GM21529 (cell line): ENCODE measurements at regions not wholly inside any gene's neighbourhood (a gene's known extent, or its start where the extent isn't known, plus 50 kb on each side); places are given as distances from the start of the nearest gene placed in this dataset.
A peak's percentile ranks its signal among the peaks of the same experiment; 100 is the strongest.

ENCODE experiments used
- ATAC-seq: cut with Tn5 transposase; IDR thresholded peaks from one replicate; pipeline ENCODE4 v1.9.1; 2021; ENCODE audit not compliant: unreplicated experiment

DNA sequence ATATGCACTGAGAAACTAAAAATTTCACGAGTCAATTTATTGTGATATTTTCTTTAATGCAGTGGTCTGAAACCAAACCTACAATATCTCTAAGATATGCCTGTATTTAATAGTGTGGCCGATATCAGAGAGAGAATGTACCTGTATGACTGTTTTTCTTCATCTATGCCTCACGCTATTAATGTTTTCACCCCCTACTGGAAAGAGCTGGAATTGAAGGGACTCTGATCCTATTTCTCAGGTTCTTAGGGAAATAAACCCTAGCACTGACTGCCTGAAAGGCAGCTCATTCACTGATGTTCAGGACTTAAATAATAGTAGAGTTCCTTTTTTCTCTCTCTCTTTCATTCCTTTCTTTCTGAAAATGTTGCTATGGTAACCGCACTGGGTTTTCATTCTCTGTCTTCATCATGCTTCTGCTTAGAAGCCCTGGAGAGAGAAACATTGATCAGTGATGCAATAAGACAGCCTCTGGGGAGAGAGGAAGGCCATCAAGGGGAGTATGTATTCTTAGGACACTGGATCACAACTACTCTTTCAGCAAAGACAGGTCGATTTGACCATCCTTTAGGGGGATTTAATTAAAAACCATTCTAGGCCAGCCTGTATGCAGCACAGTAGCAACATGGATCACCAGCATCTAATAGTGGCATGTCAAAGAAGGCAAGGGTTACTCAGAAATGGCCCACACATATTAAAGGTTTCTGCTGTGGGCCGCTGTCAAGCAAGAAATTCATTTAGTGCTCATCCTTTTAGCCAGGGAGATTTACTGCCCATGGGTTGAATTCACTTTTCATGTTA, 1135.7 kb downstream of the IGSF11 start:
- ATAC-seq = peak; percentile 86

DNA sequence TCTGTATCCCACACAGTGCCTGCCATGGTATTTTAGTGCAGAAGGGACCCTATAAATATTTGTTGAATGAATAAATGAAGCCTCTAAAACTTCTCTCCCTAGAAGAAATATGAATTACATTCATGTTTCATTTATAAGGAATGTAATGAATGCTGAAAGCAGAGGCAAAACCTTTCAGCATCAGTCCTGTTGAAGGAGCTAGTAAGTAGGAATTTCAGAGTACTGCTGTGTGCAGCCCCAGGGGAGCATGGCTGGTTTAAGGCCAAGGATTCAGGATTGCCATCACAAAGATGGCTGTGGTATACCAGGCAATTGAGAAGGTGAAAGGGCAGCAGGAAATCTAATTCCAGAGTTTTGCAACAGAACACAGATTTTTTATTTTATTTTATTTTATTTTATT, 1131.4 kb downstream of the IGSF11 start:
- no peak for ATAC-seq

DNA sequence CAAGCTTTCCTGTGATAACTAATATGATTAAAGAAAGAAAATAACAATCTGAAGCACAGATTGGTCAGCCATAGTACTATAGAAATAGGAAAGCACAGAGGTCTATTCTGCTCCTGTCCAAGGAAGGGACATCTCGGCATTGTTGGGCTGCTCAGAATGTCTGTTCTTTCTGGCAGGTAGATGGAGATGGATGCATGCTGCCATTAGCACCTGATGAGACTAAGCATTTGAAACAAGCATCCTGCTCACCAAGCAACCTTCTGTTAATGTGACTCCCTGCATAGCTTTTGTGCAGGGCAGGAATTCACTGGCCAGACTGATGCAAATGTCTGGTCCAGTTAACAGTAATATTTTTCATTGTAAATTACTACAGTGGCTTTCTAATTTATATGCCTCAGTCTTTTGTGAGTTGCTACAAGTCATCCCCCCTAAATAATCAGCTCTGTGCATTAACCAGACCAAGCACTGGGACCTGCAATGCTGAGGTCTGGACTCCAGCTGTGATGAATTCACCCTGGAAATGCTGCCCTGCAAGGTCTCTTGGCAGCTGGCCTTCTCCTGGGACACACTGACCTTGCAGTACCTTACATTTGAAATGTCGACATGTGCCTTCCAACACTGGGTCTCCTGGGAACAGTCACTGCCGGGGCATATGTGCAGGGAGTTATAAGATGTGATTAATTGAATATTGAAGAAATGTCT, 1123.7 kb downstream of the IGSF11 start:
- no peak for ATAC-seq

DNA sequence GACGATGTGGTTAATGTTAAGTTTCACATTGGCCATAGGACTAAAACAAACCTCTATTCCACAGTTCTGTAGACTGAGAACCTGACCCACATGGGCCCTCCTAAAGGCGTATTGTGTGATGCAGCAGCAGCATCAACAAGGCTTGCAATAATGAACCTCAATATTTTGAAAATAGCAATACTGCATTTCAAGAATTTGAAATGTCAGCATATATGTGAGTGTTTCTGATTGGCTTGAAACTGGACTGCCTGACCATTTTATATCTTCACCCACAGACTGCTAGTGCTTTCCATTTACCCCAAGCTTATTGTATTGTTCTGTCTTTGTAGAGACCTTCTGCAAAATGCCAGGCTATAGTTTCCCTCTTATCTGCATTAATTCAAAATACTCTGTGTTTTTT, 1122.3 kb downstream of the IGSF11 start:
- no peak for ATAC-seq

DNA sequence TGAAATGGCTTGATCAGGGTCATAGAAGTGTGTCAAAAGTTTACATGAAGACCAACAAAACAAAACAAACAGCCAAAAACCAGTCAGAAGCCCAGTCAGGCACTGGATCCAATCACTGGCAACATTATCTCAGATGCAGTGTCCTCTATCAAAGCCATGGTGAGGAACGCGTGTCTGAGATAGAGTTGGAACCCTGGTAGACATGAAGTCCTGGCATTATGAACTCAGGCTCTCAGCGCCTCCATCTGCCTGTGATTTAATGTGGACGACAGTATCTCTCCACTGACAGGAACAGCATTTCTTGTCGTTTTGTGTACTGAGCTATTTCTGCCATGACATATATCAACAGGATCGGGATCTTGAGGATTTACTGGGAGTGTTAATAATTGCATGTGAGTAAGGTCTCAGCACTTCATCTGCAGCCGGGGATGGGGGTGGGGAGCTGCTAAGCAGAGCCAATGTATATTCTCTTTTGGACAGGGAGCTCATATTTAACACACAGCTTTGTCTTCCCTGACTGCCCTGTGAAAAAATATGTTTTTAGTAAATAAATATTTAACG, 1120.0 kb downstream of the IGSF11 start:
- no peak for ATAC-seq

DNA sequence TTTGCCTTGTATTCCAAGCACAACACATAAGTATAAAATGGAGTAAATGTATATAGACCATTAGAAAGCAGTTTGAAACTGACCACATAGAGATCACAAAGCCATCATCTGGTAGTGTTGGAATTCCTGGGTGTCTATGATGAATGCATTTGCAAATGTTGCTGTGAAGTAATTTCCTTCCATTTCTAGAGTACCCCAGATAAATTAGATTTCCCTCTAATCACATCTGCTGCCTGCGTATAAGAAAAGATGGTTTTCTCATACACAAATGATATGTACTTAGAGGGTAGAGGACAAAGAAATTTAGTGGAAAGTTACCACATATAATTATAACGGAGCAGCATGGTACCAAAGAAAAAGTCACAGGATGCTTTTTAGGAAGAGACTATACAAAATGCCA, 1117.8 kb downstream of the IGSF11 start:
- no peak for ATAC-seq

DNA sequence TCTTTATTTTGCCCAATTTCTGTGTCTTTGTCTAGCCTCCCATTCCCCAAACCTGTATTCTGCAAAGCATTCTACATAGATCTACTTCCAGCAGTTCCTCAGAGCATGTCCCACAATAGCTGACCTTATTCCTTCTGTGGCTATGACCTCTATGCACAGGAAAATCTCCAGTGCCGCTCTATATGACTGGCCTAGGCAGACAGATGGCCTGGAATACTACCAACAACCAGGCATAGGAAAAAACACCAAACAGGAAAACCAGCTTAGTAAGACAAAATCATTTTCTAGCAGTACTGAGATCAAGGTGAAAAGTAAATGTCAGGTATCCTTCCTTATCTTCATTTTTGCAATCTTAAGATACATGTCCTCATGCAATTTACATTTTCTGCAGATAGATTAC, 1115.0 kb downstream of the IGSF11 start:
- no peak for ATAC-seq

DNA sequence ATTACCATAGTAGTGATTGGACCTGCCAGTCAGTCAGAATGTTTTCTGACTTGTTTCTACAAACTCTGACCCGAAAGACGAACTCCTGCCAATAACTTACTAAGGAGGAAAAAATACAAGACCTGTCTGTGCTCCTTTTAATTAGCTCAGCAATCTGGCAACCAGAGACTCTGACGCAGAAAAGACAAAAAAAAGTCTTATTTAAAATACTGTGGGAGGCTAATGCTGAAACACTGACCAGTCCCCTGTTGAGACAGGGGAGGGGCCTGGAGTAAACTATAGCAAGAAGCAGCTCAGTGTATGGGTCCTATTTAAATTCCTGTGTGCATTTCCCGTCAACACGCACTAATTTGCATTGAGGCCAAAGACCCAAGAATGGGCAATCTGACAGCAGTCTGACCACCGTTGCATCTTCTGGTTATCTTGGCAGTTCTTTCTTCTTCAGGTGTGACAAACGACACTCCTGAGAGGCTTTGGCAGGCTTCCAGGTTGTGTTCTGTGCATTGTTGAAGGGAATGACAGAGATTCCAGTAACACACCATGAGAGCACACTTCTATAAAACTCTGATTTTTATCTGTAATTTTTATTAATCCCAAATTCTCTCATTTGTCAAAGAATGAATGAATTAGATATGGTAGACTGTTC, 1114.3 kb downstream of the IGSF11 start:
- ATAC-seq = no peak

DNA sequence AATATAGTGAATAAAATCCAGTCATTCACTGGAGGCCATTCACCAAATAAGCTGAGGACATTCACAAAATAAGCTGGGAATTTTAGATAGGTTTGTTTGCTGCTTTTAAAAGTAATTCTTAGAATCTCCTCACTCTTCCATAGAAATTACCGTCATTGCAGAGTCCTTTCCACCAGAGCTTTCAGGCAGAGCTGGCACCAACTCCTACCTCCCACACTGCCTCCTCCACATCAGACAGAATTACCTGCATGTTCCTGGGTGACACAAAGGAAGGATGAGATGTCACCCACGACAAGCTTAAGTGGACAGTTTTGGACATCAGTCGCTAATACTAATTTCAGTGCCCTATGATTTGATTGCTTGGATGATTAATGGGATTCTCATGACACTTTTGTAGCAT, 1113.2 kb downstream of the IGSF11 start:
- no peak for ATAC-seq

DNA sequence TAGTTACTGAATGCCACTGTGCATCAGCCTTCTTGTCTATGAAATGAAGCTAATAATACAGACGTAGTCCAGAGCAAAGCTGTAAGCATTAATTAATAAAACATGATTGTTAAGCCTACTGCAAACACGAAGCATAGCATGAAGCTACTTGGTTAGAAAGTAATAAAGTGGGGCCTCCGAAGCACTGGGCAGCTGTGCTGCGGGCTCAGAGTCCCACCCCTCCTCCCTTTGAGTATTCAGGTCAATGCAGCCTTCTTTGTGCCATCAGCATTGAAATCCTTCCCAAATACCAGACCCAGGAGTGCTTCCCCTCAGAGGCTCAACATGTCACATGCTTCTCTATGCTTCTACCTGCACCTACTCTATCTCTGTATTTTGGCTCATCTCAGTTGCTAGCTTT, 1112.6 kb downstream of the IGSF11 start:
- ATAC-seq = no peak

DNA sequence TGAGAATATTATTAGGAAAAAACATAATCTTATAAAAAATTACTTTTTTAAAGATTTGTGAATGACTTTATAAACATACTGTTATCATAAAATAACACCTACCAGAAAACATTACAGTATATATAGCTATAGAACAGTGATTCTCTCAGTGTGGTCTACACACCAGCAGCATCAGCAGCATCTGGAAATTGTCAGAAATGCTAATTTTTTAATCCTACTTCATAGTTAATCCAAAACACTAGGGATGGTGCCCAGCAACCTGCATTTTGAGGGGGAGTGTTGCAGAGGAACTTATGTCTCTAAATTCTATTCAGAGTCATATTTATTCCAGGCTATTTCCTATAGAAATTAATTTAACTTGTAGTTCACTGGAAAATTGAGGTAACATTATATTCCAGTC, 1107.8 kb downstream of the IGSF11 start:
- no peak for ATAC-seq

DNA sequence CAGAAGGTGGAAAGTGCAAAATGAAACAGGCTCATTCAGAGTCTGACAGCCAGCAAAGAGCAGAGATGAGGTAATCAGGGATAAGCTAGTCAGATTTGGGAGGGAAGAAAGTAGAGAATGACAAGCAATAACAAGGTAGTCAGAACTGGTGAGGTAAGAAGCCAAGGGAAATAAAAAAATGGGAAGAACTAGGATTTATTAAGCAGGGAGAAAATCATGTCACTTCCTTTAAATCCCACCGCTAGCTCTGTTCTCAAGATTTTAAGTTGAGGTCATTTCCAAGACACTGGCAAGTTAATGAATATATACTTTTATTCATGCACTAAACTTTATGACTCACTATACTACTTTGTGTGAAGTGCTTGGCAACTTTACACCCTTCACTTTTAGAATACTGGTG, 1106.8 kb downstream of the IGSF11 start:
- no peak for ATAC-seq

DNA sequence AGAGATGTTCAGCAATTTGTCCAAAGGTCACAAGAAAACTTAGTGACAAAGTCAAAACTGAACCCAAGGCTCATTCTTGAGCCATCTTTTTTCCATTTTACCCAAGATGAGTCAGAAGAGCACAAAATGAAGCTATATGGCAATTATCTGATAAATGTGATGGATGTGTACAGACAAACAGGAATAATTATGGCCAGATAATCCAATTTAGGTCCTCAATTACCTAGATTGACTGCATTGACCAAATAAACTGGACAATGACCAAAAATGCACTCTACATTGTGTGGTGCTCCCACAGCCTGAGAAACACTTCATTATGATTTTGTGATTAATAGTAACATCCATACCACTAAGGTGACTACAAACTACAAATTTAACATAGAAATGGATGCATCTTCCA, 1105.8 kb downstream of the IGSF11 start:
- ATAC-seq = no peak

DNA sequence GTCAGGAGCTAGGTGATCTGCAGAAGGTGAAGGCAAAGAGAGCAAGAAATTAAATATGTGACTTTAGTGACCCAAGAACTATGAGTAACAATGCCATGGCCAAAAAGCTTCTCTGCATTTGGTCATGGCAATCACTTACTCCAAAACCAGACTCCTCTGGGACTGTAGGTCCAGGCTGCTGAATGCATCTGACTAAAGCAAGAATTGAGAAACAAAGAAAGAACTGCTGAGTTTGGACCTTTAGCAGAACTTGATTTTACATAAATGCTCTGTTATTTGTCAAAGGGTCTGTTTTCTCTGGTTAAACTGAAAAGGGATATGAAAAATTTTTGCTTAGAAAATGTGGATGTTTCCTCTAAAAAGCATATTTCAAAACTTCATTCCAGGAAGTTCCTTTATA, 1102.2 kb downstream of the IGSF11 start:
- no peak for ATAC-seq

DNA sequence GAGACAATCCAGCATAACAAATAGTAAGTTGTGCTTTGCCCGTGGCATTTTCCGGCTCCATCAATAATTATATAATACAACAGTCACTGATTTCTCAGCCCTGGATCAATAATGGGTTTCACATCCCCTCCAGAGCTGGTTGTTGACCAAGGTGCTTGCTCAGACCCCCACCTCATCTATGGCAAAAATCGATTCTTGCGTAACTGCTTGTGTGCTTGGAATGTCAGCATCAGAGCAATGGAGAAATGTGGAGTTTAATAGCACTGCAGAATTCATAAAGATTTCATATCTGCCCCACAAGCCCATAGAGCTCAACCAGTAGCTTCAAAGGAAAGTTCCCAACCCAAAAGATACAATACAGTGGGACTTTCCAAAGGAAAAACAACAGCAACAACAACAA, 1098.5 kb downstream of the IGSF11 start:
- ATAC-seq = no peak

DNA sequence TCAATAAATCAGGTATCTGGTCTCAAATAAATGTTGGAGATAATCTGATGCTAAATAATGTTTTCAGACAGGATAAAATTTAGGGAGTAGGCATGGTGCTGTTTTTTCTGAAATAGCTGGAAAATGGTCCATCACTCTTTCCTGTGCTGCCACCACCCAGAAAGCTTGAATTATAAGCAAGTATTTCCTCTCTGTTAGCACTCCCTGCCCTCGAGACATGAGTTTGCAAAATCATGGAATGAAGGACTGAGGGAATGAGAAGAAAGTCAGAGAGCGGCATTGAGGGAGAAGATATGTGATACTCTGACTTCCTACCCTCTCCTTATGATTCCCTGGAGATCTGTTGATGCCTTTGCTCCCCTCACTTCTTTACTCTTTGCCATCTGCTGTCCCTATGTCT, 1095.7 kb downstream of the IGSF11 start:
- ATAC-seq = no peak

DNA sequence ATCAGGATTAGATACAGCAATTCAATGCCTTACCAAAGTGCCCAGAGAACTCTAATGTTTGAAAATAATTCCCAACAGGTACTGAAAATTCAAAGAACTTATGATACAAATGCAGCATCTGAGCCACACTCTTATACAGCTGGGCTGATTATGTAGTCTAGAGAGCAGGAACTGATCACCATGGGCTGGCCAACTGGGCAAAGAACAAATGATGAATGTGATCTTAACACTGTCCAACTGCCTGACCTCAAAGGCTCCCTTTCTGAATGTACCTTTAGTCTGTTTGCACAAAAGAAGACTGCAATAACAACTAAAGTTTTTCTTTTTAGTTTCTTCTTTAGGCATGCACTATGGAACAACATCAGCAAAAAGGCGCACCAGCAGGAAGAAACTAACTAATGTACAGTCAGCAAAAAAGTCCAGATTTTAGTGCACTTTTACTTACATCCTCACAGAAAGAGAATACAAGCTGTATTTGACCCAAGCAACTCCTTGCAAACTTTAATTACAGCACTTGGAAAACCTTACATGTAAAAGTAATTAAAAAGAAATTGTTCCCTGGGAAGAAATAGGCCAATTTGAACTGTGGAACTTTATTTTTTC, 1095.1 kb downstream of the IGSF11 start:
- ATAC-seq = no peak

DNA sequence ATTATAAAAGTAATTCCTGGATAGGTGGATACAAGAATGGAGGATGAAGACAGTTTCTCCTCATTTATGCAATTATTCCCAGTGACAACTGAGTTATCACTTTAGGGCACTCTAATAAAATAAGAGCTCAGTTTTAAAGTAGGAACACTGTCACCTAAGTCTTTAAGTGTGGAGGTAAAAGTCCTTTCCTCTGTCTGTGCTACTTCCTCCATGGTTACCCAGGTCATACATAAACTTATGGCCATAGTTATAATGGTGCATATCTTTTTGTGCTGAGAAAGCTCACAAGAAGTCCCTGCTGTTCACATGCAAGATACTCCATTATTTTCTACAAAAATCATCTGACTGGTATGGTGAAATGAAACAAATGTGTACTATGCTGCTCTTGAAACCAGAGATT, 1093.6 kb downstream of the IGSF11 start:
- ATAC-seq = no peak

DNA sequence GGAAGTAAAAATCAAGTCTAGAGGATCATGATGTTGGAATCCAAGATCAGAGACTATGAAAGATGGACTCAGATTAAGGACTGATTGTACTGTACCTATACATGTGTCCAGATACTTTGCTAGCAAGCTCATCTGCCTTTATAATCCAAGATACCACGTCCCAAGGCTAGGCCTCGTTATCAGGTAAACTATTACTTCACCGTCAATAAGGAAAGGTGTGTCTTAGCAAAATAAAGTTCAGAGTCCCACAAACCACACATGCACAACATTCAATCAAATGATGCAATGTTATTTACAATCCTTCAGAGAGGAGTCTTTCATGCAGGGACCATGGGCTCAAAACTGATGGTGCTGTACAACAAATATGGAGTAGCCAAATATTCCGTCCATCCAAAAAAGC, 1092.9 kb downstream of the IGSF11 start:
- no peak for ATAC-seq

DNA sequence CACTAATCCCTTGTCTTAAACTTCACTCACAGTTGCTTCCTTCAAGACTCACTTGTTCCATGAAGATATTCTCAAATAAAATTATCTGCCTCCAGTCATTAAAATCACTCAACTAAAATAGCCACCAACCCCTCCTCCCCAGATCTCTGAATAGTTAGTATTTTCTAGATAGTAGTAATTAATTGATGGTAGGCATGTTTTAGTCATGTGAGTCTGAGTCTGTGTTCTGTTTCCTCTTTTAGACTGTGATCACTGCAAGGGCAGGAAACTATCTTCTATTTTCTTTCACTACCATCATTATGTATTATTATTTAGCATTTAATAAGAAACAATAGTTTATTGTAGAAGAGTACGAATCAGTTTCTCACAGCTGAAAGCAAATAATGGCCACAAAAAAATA, 1080.5 kb downstream of the IGSF11 start:
- no peak for ATAC-seq

DNA sequence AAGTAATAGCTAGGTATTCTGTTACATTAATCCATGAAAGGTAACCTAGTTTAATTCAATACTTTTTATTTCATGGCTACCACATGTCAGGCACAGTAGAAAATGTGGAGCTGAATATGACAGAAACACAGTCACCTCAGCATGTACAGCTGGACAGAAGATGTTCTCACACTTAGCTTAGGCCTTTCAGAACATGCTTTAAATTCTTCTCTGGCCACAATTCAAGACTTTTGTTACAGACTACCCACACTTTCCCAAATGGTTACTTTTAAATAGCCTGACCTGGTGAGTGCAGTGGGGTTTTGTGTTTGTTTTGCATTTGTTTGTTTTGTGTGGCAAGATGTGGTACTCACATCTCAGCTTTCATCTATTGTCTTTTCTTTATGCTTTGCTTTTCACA, 1079.5 kb downstream of the IGSF11 start:
- no peak for ATAC-seq

DNA sequence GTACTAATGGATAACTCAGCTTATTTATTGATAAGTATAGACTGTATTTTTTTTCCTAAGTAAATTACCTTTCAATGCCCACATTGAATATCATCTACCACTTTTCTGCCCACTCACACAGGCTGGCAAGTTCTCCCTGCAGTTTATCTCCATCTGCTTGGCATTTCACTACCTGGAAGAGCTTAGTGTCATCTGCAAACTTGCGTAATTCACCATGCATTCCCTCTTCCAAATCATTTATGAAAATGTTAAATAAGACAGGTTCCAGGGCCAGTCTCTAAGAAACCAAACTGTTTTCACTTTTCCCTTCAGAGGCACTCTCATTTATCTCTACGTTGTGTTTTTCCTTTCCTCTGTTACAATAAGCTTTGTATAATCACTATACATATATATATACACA, 1076.6 kb downstream of the IGSF11 start:
- no peak for ATAC-seq
